GM19240 (cell line): ENCODE measurements at regions not wholly inside any gene's neighbourhood (a gene's known extent, or its start where the extent isn't known, plus 50 kb on each side); places are given as distances from the start of the nearest gene placed in this dataset.

ENCODE experiments used
- DNase-seq: peaks from one replicate; pipeline ENCODE4 v3.0.0; 2011; ENCODE audit warnings: low spot score; ENCODE audit not compliant: insufficient read length

DNA sequence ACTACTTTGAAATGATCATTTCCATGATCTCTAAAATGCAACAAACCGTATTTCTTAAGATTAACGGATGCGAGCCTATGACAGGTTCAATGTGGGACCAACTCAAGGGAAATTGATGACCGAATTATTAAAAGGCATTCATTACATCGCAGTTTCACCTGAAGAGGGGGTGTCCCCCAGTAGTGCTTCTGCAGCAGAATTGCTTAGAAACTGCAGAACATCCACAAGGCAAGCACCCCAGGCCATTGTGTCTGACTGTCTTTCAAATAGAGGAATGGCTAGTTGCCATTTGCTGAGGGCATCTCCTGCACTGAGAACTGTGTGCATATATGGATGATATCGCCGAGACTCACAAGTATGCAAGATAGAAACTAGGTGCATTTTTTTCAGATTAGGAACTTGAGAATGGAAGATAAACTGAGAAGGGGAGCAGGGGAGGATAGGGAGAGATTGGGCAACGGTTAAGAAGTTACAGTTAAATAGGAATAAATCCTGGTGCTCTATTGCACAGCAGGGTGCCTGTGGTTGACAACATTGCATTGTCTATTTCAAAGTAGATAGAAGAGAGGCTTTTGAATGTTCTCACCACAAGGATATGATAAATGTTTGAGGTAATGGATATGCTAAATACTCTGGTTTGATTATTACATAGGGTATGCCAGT, 234.3 kb upstream of the PLEKHG7 start:
- DNase-seq = no peak

DNA sequence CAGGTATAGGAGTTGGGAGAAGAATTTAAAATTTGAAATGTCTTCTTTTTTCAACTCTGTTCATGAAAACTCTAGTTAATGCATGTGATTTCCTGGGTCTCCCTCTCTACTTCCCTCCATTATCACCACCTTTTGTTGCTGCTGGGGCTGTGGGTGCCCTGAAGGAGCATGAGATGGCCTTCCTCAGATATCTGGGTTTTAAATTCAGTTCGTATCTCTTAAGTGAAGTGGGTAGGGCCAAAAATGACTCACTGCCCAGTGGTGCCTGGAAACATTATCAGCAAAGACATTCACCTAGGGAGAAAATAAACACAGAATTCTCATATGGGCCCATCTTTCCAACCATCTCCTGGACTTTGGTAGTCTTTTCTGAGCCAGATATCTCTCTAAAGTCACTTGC, 234.9 kb upstream of the PLEKHG7 start:
- DNase-seq = no peak

DNA sequence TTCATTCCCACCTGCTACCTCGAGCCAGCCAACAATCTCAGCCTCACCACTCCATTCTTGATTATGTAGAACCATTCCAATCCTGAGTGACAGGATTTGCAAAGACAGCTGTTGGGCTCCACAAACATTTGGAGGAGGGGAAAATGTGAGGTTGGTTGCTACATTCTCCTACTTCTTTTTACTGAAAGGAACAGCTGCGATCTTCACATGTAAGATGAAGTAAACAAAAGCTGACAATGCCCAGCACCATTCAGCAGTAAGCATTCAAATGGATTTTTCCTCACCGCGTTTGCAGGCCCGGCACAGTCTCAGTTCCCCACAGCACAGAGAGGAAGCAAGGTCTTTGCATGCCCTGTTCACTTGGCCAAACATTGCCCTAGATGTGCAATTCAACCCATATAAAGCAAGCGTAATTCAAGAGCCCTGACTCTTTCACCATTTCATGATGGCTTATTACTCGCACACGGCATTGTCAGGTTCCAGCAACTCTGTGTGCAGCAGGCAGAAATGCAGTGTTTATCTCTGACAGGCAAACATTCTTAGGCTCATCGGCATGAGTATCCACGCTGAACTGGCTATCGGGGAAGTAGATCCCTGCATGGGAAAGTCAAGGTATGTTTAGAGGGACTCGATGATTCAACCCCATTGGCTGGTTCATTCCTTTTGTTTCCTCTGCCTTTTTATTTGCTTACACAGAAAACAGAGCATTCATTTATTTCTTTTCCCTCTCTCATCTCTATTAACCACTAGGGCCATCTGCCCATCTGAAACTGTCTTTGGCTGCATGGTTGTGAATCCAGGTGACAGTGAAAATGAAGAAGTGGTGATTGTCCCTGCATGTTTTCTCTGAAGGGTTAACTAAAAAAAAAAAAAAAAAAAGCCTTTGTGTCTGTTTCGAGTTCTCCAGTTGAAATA, 236.1 kb upstream of the PLEKHG7 start:
- no peak for DNase-seq

DNA sequence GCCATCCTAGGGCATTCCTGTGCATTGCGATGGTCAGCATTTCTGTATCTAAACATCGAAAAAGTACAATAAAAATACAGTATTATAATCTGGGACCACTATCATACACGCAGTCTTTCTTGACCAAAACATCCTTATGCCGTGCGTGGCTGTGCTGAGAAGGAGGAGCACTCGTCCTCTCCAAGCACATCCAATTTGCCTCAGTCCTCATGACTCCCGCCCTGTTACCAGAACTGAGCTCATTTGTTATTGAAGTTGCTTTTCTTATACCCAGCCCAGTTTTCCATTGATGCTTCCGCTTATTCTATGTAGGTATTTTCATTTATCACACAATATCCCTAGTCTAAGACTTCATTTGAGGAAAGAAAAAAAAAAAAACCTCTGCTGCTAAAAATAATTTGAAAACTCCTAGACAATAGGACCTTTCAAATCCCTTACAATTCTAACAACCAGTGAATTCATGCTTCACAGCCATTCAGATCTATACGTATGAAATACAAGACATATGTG, 236.9 kb upstream of the PLEKHG7 start:
- DNase-seq = no peak

DNA sequence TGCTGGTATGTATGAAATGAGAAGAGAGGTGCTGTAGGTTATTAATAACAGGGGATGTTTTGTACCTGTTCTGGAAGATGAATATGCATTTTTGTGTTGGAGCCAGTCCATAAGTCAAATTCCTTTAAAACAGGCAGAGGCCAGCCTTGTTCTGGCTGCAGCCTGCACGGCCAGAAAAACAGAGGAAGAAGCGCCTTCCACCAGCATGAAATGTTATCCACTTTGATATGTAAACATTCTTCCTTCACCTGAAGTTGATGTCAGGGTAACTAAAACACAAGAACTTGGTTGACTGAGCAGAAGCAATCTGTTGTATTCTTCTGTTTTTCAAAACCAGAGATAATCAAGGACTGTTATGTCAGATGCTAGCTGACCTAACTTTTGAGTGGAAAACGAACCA, 237.9 kb upstream of the PLEKHG7 start:
- no peak for DNase-seq

DNA sequence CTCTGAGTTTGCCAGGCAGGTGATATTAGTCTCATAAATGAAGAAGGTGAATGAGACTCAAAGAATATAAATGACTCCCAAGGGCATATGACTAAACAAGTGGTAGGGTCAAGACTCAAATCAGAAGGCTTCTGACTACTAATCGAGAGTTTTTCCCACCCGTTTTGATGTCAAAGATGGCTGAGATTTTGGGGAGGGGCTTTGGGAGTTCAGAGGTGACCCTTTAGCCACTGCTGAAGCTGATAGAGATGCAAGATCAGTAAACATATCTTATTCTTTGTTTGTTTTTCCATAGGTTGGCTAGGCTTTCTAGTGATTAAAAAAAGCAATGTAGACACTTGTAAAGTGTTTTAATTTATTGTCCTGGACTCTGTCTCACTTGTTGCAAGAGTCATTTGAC, 239.6 kb upstream of the PLEKHG7 start:
- DNase-seq = no peak

DNA sequence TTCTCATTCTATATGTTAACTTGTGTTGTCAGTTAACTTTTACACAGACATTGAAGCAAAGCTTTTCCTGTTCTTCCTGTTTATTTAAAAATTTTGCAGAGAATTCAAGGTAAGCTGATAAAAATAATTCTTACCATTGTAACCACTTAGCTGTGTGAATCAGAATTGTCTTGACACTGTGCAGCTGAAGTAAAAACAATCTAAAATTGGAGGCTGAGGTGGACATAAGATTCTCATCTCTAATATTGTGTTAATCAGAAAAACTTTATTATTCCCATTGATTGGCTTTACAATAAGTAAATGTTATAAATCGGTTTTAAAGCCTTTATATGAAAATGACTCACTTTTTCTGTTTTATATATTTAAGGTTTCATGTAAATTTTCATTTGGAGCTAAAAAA, 240.3 kb upstream of the PLEKHG7 start:
- no peak for DNase-seq

DNA sequence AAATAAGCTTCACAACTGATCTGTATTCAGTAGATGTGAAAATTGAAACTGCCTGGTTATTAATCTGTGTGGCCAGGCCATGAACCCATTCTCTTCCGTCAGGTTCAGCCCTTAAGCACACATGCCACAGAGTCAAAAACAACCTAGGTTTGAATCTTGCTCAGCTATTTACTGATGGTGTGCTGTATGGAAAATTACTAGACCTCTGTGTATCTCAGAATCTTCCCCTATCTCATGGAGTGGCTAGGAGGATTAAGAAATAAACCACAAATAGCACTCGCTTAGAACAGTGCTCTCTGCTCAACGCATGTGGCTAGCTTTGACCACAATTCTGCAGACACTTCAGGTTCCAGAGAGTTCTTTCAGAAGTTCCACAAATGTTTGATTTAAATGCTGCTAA, 240.7 kb upstream of the PLEKHG7 start:
- DNase-seq = no peak

DNA sequence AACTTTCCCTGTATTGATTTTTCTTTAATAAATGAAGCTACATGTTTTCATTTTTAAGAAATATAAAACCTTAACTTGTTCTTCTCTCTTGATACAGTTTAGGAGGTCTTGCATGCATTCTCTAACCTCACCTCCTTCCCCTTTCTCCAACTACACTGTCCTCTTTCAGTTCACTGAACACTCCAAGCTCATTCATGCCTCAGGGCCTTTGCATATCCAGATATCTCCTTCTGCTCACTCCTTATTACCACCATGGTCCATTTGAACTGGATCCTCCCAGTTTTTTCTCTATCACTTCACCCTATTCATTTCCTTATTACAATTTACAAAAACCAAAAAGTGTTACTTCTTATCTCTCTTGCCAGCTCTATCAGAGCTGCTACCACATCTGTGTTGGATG, 242.9 kb upstream of the PLEKHG7 start:
- DNase-seq = no peak

DNA sequence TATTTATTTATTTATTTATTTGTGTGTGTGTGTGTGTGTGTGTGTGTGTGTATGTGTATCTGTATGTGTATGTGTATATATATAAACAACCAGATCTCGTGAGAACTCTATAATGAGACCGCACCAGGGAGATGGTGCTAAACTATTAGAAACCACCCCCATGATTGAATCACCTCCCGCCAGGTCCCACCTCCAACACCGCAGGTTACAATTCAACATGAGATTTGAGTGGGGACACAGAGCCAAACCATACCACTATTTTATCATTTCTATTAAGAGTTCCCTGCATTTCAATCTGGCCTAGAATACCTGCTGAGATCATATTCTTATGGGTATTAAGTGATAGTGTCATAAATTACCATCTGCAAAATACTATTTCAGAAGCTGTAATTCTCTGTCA, 243.8 kb upstream of the PLEKHG7 start:
- DNase-seq = no peak

DNA sequence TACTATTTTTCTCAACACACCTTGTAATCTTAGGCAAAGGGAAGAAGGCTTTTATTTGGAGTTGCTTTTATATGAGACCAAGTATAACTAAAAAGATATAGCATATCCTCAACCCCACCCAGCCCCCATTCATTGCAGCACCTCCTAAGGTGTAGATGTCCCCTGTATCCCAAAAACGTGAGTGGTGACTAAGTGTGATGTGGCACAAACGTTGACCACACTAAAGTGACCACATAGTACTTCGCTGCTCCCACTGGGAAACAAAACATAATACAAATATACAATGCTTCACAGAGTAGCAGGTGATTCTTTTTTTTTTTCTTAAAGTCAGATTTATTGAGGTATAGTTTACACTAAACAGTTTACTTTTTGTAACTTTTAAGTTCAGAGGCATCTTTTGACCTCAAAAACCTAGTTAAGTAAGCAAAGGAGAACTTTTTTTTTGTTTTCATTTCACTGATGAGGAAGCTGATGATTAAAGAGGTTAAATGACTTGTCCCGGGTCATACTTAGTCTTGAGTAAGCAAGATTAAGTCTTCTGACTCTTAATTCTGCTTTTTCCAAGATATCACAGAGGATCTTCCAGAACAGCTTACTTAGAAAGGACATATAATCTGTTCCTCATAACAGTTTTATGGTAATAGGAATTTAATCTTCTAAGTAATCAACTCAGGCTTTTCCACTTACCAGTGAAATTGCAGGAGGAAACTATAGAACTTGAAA, 245.2 kb upstream of the PLEKHG7 start:
- no peak for DNase-seq

DNA sequence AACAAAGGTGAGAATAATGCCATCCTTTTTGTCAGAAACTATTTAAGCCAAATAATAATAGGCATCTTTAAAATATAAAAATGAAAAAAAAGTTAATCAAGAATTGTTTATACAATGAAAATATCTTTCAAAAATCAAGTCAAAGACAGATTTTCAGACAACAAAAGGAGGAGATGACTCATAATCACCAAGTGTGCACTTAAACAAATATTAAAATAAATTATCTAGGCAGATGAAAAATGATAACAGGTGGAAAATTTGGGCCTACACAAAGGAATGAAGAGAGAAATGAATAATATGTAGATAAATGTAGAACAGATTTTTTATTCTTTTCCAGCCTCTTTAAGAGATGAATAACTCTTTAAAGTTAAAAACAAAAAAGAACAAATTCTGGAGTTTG, 250.0 kb upstream of the PLEKHG7 start:
- no peak for DNase-seq

DNA sequence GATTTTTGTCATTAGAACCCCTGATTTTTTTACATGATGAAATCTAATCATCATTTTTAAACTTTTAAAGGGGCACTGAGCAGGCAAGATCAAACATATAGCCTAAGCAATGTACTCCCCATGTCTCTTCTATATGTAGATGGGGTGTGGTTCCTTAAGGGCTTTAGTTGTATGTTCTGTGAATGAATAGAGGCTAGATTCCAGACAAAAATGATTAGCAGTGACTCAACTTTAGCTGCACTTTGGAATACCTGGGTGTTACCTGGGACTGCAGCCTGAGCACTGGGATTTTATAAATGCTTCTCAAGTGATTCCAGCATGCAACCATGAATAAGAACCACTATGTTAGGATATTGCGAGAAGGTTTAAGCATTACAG, 256.7 kb upstream of the PLEKHG7 start:
- DNase-seq = no peak

DNA sequence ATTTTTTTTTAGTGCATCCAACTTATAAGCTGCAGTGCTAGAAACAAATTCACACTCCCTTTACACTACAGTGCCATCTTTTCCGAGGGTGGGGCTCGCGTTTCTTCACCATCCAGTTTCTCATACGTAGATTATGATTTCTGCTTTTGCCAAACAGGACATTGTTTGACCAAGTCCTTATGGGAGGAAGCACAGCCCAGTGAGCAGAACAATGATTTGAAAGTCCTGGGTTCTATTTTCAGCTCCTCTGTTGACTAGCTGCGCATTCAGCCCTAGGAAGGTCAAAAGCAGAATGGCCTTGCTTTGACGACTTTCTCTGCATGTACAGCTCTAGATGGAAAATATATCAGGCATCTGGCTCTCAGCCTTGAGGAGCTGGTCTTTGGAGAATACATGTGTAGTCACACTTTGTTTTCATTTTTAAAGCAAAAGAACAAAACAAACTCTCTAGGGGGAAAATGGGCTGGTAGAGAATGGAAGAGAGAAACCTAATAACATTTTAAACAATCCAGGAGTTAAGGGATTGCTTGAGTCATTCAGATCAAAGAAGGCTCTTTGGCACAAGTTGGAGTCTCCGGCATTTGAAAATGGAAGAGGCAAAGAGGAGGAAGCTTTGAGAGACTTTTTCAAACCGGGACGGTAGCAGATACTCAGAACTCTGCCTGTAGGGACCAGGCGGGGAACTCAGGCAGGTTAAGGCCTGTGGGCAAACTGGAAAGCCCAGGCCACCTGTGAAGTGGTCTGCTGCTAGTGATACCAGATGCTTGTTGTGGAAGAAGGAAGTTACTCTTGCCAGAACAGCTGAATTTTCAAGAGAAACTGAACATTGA, 257.3 kb upstream of the PLEKHG7 start:
- peak; percentile 31 for DNase-seq

DNA sequence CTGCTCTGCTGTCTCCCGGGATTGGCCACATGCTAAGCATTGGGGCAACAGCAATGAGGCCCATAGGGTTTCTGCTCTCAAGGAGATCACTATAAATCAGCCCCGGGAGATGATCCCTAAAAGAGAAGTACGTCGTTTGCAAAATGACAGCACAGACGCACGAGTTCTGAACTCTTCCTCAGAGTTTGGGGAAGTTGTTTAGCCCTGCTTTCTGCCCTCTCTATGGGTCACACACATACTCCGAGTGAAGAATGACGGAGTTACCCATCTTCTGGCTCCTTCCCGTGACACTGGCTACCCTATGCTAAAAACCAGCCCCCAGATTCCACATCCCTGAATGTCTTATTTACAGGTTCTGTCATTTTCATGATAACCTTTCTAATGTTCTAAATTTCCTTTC, 258.0 kb upstream of the PLEKHG7 start:
- DNase-seq = no peak

DNA sequence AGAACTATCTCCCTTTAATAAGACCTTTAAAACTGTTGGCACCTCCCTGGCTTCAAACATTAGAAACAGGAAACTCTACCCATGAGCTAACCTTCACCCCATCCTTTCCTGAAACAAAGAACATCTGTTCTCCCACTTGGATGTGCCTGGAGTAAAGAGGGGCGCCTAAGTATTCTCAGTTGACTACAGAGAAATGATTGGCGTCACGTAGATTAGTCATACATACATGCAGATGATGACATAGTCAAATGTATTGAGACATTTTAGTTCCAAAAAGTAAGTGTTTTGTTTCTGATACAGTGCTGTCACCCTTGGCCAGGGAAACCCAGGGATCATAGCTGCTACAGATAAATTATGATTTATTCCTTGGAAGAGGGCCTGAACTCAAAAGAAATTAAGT, 260.0 kb upstream of the PLEKHG7 start:
- DNase-seq = no peak

DNA sequence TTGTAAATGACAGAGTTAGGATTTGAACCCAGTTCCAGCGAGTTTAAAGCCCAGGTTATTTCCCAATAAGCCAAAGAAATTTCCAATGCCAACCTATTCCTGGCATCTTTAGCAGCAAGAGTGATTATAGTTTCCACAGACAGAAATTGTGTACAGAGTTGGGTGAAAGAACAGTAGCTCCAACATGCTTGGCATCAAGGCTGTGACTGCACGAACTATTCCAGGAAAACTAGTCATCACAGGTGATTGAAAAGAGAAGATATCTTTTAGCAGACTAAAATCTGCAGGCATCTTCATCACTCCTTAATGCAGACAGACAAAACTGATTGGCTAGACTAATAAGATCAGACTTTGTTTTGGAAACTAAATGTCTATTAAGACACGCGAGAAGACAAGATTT, 262.7 kb upstream of the PLEKHG7 start:
- DNase-seq = no peak

DNA sequence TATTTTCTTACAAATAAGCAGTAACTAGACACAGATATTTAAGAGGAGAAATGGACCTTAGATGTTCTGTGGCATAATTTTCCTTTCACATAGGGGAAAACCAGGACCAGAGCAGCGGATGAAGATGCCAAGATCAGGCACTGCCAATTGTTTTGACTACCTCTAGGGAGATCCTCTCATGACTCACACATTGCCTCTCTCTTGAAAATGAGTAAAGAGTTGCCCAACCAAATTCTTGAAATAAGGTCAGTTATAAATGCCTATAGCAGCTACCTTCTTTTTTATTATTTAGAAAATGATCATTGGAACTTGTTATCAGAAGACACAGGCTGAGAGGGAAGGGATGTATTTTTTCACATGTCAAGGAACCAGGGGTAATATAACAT, 263.4 kb upstream of the PLEKHG7 start:
- no peak for DNase-seq

DNA sequence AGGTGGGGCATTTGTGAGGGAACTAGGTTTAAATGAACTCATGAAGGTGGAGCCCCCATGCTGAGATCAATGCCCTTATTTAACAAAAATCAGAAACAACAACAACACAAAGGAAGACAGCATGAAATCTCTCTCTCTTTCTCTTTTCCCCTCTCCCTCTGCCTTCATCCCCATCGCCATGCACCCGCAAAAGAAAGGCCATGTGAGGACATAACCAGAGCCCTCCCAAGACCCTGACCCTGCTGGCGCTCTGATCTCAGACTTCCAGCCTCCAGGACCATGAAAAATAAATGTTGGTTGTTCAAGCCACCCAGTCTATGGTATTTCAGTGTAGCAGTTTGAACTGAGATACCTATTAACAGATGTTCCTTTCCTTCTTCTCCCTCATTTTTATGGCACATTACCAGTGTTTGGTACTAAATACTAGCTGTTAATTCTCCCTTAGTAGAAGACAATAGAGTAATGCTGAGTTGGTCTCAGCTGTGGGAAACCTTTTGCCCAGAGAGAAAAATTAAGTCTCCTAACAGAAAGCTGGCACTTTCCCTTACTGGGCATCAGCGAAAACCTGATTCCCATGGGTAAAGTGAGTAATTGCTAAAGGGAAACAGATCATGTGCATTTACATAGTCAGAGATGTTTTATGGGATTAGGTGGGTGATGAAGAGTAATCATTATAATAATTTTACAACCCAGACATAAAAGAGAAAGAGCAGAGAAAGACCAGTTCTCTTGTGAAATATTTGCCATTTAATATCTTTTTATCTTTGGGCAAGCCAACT, 264.0 kb upstream of the PLEKHG7 start:
- DNase-seq = no peak

DNA sequence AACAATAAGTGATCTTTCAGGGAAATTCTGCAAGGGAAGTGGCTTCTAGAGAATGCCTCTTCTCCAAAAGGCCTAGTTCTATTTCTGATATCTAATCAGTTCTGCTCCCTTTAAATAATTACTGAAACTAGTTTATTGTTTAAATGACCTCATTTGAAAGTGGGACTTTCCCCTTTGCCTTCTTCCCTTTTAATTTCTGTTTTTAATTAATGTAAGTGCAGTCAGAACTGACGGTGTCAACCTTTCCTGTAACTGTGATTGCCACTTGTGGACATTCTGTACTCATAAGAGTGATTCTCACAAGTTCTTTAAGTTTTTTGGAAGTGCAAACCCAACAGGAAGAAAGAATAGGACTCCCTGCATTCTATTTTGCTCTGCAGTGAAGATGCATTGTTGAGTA, 265.3 kb upstream of the PLEKHG7 start:
- no peak for DNase-seq

DNA sequence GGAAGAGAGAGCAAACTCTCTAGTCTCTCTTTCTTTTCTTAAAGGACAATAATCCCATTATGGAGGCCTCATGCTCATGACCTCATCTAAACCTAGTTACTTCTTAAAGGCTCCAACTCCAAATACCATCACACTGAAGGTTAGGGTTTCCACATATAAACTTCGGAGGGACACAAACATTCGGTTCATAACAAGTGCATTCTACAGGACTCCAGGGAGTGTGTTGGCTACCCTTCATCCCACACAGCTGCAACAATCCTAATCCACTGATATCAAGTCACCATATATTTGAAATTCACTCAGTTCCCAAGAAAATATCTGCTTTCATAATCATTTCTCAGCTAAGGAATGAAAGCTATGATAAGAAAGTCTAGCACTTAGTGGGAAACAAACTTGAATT, 265.9 kb upstream of the PLEKHG7 start:
- no peak for DNase-seq
